ENCODE measurements at regions not wholly inside any gene's neighbourhood (a gene's known extent, or its start where the extent isn't known, plus 50 kb on each side); places are given as distances from the start of the nearest gene placed in this dataset.

GRCh38 chr3:152197937-152198336 lies 70.8 kb upstream of the MBNL1 start:
- no peaks in the 10 kb centered on the region for H3K9me3 ChIP-seq (ENCODE audit: control insufficient read depth, insufficient read depth, low read depth, low read length)
- no peaks in the 10 kb centered on the region for H3K27me3 ChIP-seq (ENCODE audit: control insufficient read depth, insufficient read depth, low read length)
- POLR2A ChIA-PET = no interaction called here
- ATAC-seq (no peak), DNase-seq (ENCODE audit: low read depth, low spot score) (no peak)
- H3K36me3 ChIP-seq (ENCODE audit: control insufficient read depth, insufficient read depth, low read length) = no peaks in the 10 kb centered on the region
- CTCF ChIA-PET = no interaction called here
- BruUV-seq (replicated peaks) = no TSS peak
- in situ Hi-C loops (cut with HindIII; ENCODE audit: low pct_unique_long_range_greater_than_20kb, low sequenced_read_pairs) = no loop called here
- H3K27ac ChIP-seq (ENCODE audit: low read length) = no peak overlapping the region
- TF ChIP-seq TCF7L2 (IDR thresholded peaks at IDR 0.05; ENCODE audit: low read depth, low read length) (no peak), REST (IDR thresholded peaks at IDR 0.05; ENCODE audit: insufficient read depth in 1 of 2, low read depth in 2 of 2, low read length in 1 of 2) (no peak), SIN3A (IDR thresholded peaks at IDR 0.05; ENCODE audit: borderline replicate concordance, insufficient read depth, low read depth, low read length) (no peak), CTCF (IDR thresholded peaks at IDR 0.05) (no peak), POLR2AphosphoS5 (IDR thresholded peaks at IDR 0.05; ENCODE audit: low read depth, low read length) (no peak)
- intact Hi-C loops (cut with micrococcal nuclease; ENCODE audit: unreplicated experiment) = no loop called here
- no peak overlapping the region for H3K4me3 ChIP-seq (ENCODE audit: low read depth in 2 of 2, low read length in 2 of 2)
- 0 out of 2 replicates have a peak, but pooled peaks cover 5% of the 10 kb centered on the region for H3K4me1 ChIP-seq (ENCODE audit: control insufficient read depth, insufficient read depth, low read length)

GRCh38 chr3:152198665-152199064 lies 70.1 kb upstream of the MBNL1 start:
- no TSS peak for BruUV-seq (replicated peaks)

More at GRCh38 chr3:152198665-152199064, 70.1 kb upstream of the MBNL1 start:
- Histone ChIP-seq H3K4me3 (ENCODE audit: low read depth in 2 of 2, low read length in 2 of 2) (no peak overlapping the region), H3K4me1 (ENCODE audit: control insufficient read depth, insufficient read depth, low read length) (0 out of 2 replicates have a peak, but pooled peaks cover 3% of the 10 kb centered on the region), H3K36me3 (ENCODE audit: control insufficient read depth, insufficient read depth, low read length) (no peaks in the 10 kb centered on the region), H3K27me3 (ENCODE audit: control insufficient read depth, insufficient read depth, low read length) (no peaks in the 10 kb centered on the region), H3K9me3 (ENCODE audit: control insufficient read depth, insufficient read depth, low read depth, low read length) (no peaks in the 10 kb centered on the region), H3K27ac (ENCODE audit: low read length) (no peak overlapping the region)
- CTCF ChIA-PET = interaction anchor here (0.6 kb wide), 2 partner anchors 204 to 1790 kb away, joined by 4 read pairs; partner anchors contain the start of gene TSC22D2
- intact Hi-C loops (cut with micrococcal nuclease; ENCODE audit: unreplicated experiment) (no loop called here), in situ Hi-C loops (cut with HindIII; ENCODE audit: low pct_unique_long_range_greater_than_20kb, low sequenced_read_pairs) (no loop called here)
- DNase-seq (ENCODE audit: low read depth, low spot score) = no peak
- TF ChIP-seq REST (IDR thresholded peaks at IDR 0.05; ENCODE audit: insufficient read depth in 1 of 2, low read depth in 2 of 2, low read length in 1 of 2) = no peak
- TF ChIP-seq CTCF (IDR thresholded peaks at IDR 0.05) = no peak
- no peak for TF ChIP-seq TCF7L2 (IDR thresholded peaks at IDR 0.05; ENCODE audit: low read depth, low read length)
- no peak for TF ChIP-seq POLR2AphosphoS5 (IDR thresholded peaks at IDR 0.05; ENCODE audit: low read depth, low read length)
- TF ChIP-seq SIN3A (IDR thresholded peaks at IDR 0.05; ENCODE audit: borderline replicate concordance, insufficient read depth, low read depth, low read length) = no peak
- no peak for ATAC-seq
- POLR2A ChIA-PET = interaction anchor here (0.7 kb wide), 1 partner anchor 1276 kb away, joined by 3 read pairs; no protein-coding TSS in a partner anchor
